NB4 (cell line): ENCODE measurements at regions not wholly inside any gene's neighbourhood (a gene's known extent, or its start where the extent isn't known, plus 50 kb on each side); places are given as distances from the start of the nearest gene placed in this dataset.

ENCODE experiments used
- CTCF ChIP-seq: IDR thresholded peaks from one replicate; pipeline ENCODE4 v1.5.1; 2012; ENCODE audit warnings: low read depth, low read length
- POLR2A ChIP-seq: IDR thresholded peaks from 2 replicates; pipeline ENCODE4 v1.6.1; 2011; ENCODE audit warnings: mild to moderate bottlenecking; ENCODE audit not compliant: insufficient read length; ENCODE audit errors: extremely low read depth

- TF ChIP-seq CTCF: no peak
- TF ChIP-seq POLR2A: no peak
Measured at GRCh38 chr2:71864085-71864484, 283.6 kb downstream of the CYP26B1 start.
